Prostate gland (tissue), 2 donors: ENCODE measurements at regions not wholly inside any gene's neighbourhood (a gene's known extent, or its start where the extent isn't known, plus 50 kb on each side); places are given as distances from the start of the nearest gene placed in this dataset.

Source experiments
- CTCF ChIP-seq, 4 experiments: fragments of 200-600 bp in 2 of 4; fragments of 450-650 bp in 2 of 4; sonication (generic) in 2 of 4; IDR thresholded peaks; 1 replicate in 3 of 4; 2 replicates in 1 of 4; pipeline ENCODE4 v1.5.1; 2016 to 2019; ENCODE audit warnings: antibody characterized with exemption in 4 of 4, mild to moderate bottlenecking in 2 of 4, moderate library complexity in 2 of 4
- POLR2A ChIP-seq: fragments of 450-650 bp; IDR thresholded peaks from one replicate; pipeline ENCODE4 v1.6.1; 2016; ENCODE audit warnings: antibody characterized with exemption, mild to moderate bottlenecking
- POLR2AphosphoS5 ChIP-seq: sonication (generic); formaldehyde crosslinking; IDR thresholded peaks from one replicate; pipeline ENCODE4 v1.6.1; 2017; ENCODE audit warnings: antibody characterized with exemption

GRCh38 chr18:34097312-34097711 lies 127.4 kb downstream of the NOL4 start:
- no peak for TF ChIP-seq CTCF (IDR thresholded peaks at IDR 0.05)
- no peak for TF ChIP-seq POLR2A
- TF ChIP-seq POLR2AphosphoS5, result no peak
